ENCODE measurements at regions not wholly inside any gene's neighbourhood (a gene's known extent, or its start where the extent isn't known, plus 50 kb on each side); places are given as distances from the start of the nearest gene placed in this dataset.

DNA sequence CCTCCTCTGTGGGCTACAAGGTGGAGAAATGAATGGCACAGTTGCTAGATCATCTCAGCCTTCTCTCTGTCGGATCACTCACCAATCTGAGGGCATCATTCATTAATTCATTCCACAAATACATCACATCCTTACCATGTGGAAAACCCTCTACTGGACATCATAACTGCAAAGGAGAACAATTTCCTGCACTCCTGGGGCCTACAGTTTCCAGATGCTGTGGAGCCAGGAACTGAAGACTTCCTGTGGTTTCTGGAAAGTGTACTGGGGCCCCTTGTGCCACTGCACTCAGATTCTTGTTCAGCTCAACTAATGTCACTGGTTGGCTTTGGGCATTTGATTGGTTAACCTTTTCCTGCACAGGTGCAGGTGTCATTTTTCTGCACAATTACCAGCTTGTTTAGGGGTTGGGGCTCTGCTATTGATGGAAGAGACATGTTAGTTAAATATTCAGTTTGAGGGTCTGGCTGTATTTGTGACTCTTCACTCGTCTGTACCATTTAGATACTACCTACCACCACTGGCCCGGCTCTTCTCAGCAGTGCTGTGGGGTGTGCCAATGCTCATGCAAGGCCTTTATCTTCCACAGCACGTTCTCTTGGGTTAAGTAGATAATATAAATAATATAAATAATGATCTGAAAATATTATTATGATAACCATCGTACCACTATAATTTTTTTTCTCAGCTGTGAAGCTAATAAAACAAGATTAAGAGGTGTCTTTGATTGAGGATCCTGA, 427.3 kb downstream of the TSN start:
- no peak for DNase-seq

DNA sequence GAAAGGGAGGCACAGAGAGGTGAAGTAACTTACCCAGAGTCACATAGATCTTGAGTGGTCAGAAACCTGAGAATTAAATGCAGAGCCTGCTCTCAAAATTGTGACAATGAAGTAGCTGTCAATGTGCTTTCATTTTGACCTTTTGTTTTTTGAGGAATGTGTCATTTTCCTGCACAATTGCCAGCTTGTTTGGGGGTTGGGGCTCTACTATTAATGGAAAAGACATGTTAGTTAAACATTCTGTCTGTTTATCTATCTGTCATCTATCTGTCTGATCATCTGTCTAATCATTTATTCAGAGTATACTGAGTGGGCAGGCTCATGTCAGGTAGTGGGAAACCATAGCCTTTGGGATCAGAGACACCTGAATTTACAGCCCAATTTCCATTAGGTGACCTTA, 428.4 kb downstream of the TSN start:
- DNase-seq: no peak

DNA sequence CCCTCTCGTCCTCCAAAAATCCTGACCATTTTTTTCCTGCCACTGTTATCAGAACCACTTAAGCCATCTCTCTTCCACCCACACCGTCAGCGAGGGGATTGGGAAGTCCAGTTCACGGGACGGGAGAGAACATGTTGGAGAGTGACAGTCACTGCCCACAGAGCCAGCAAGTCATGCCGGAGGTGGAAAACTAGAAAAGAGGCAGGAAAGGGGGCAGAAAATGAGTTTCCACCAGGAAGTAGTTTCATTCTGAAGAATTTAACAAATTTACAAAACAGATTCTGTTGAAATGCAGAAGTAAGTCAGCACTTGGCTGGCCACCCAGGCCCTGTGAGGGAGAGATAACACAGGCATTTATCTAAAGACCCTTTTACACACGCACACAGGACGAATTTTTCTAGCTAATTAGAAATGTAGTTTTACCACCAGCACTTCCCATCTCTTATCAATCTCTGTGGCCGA, 431.3 kb downstream of the TSN start:
- no peak for DNase-seq

DNA sequence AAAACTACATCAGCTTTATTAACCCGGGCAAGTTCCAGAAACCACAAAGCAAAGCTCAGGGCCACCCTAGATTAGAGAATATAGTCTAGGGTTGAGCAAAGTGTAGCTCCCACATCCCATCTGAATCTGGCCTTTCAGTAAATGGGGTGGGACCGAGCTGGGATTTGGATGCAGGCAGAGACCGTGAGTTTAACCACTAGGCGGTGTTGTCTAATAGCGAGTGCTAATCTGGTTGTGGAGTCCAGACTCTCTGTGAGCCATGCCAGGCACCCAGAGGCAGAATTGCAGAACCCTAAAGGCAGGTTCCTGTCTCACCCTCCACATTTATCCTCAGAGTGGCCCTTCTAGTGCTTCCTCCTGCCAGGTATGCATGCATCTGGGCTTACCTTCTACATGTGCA, 435.9 kb downstream of the TSN start:
- peak; percentile 30 for DNase-seq

DNA sequence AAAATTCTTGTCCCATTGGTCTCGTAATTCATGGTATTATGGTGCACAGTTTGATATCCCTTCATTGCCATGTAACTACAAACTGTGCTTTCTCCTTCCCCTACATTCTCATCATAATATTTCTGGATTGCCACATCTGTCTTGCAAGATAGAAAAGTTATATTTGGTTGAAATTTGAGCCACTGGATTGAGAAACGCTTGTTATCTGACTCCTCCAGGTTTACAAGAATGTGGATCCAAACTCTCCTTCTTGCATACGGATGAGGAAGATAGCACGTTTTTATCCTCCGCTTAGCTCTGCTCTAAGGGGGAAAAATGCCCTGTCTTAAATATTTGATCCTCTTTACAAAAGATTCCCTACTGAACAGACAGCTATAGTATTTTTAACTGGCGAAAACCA, 438.2 kb downstream of the TSN start:
- no peak for DNase-seq

DNA sequence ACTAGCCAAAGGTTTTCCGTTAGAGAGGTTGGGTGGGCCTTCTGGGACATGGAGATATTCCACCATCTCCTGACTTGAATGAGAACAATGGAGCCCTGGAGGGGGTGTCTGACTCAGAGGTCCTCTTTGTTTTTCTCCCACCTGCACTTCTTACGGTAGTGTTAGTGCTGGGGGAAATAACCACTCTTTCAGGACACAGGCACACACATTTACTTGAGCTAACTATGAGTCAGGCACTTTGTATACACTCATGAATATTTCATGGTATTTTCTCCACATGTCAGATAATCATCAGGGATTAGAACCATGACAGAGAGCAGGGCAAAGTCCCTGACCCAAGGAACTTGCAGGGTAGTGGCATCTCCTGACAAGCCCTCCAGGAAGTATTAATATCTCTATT, 439.1 kb downstream of the TSN start:
- DNase-seq: no peak

DNA sequence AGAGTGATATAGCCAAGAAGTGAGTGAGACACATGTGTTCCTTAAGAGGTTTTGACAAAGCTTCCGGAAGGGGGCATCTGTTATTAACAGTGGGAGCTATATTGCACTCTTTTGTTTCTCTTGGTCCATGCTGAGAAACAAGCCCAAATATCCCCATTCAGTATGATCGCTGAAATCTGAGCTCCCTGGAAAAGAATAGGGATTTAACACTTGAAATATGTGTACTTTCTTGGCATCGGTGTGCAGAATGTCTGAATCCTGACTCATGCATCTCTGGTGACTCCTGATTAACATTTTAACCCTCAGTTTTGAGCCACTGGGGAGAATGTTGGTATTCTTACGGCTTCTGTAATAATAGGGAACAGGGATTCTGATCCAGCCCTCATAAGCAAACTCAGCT, 448.1 kb downstream of the TSN start:
- peak; percentile 86 for DNase-seq

DNA sequence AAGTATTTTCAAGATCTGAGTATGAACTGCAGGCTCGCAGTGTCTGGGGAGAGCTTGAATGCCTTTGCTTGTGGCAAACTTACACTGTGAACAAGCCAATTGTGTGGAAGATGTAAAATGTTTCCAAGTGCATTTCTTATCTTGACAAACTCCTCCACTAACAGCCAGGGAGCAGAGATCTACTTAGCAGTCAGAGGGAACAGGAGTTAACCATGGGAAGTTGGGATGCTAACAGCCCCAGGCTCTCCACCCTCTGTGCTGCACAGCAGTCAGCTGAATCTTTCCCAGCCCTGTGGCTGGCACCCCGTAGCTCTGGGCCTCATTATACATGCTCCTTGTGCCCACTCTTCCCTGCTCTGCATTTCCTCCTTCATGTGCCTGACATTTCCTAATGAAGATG, 450.2 kb downstream of the TSN start:
- DNase-seq: peak; percentile 2

DNA sequence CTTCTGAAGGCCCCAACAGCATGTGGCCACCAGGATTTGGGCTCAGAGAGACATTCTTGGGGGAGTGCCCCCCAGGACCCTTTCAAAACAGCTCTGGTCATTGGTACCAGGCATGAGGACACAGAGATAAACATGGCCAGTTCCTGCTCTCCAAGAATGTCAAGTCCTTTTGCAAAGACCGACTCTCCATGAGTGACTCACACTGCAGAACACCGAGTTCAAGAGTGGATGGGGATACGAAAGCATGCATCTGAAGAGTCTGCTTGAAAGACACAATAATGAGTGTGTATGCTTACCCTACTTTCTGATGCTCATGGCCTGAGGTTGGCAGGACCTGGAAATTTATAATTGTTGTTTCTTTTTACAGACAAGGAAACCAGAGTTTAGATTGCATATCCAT, 450.6 kb downstream of the TSN start:
- no peak for DNase-seq

DNA sequence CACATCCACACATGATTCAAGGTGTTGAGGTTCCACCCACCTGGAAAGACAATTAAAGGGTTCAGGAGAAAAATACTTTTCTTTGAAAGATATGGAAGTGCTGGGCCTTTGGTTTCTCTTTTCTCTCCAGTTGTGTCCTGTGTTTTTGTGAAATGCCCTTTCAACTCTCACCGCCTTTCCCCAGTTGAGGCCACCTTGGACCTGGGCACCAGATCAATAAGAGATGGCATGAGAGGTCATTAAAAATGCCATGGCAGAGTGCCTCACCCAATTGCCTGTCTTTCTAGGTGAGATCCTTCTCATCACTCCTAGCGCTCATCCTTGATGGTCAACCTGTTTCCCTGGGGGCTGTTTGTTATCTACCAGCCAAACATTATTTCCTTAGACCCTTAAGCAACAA, 453.9 kb downstream of the TSN start:
- DNase-seq: no peak

DNA sequence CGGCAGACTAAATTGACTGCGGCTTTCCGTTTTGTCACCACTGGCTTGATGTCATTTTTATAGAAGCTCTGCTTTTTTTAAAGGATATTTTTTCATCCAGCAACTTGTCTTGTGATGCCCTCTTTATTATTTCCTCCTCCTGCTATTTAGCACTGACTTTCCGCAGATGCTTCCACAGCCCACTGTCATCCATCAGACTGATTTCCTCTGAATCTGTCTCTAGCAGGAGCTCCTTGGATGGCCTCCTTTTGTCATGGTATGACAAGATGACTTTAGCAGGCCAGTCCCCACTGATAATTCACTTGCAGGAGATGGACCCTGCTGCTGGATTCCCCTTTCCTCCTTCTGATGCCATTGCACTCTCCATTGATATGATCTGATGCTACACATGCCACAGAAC, 454.6 kb downstream of the TSN start:
- no peak for DNase-seq

DNA sequence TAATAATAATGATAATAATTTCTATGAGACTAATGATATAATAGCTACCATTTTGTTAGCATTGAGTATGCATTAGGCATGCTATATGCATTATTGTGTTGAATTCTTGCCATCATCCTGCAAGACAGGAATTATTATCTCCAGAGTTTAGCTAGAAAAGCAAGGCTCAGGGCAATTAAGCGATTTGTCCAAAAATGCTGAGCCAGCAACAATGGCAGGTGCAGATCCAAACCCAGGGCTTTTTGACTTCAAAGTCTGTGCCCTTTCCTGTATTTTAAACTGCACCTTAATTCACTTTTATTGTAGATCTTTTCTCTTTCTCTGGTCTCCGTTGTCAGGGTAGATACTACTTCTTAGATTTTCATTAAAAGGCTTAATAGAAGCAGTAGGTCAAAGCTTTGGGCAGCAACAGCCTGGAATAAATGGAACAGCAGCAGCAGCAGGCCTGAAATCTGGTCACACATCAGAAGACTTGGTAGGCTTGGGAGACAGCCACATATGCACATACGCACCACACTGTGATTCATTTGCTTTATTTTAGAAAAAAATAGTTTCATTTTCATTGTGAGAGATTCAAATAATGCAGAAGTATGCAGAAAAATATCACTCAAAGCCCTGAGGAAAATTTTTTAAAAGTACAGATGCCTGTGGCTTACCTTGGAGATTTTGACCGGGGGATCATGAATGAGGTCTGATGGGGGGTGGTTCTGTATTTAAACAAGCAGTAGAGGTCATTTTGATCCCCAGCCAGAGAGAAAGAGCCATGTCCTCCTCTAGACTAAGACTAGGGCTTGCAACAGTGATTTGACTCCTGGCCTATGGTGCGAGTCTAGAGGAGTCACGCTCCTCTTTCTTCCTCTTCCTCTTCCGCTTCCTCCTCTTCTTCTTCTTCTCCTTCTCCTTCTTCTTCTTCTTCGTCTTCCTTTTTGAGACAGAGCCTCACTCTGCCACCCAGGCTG, 455.7 kb downstream of the TSN start:
- DNase-seq: no peak

DNA sequence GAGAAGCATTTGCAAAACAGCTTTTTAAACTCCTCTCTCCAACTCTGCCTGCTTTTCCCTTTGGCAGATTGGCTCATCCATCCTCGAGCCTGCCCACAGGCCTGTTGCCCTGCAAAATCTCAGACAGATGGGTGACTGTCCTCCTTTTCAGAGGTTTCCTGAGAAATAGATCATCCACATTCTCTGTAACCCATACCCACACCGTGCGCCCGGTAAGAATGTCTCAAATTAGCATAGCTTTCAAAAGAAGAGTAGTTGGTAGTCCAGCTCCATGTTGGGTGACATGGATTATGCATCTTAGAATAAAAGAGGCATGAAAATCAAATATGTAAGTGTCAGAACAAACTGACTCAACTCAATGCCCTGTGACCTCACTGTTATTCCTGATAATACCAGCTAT, 457.9 kb downstream of the TSN start:
- DNase-seq: no peak

DNA sequence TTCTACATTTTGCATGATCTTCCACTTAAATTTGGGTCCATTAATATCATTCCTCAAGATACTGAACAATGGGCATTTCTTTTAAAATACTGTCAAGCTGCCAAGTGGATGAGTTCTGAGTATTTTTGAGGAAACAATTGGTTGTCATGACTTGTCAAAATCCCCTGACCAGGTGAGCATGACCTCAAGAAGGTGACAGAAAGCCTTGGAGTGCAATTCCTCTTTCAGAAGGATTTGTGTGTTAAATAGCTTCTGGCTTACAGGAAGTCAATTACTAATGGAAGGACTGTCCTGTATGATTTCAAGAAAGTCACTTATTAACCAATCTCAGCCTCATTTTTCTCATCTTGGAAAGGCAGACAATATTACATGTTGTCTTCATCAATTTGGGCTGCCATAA, 460.6 kb downstream of the TSN start:
- DNase-seq: no peak

DNA sequence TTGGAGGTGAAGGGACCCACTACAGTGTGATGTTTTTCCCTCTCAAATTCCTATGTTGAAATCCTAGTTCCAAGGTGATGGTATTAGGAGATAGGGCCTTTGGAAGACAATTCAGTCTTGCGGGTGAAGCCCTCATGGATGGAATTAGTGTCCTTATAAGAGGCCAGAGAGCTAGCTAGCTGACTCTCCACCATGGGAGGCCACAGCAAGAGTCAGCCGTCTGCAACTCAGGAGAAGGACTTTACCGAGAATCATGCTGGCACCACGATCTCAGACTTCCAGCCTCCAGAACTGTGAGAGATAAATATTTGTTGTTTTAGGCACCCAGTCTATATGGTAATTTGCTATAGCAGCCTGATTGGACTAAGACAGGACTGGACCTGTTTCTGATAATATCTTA, 461.4 kb downstream of the TSN start:
- no peak for DNase-seq

DNA sequence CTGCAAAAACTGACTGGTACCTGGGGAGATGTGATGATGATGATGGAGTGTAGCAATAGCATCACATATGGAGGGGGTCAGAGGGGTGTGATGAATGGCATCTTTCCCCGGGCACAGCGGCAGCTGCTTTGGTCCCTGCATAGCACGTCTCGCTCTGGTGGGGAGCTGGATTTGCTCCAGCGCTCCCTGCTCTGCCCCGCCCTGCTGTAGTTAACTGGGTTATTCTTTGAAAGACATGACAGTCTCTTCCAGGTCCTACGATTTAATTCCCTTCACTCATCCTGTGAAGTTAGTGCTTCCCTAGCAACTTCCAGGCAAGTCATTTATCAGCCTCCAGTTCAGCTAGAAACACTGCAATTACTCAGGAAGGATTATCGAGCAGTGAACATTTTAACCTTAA, 463.1 kb downstream of the TSN start:
- DNase-seq: no peak

DNA sequence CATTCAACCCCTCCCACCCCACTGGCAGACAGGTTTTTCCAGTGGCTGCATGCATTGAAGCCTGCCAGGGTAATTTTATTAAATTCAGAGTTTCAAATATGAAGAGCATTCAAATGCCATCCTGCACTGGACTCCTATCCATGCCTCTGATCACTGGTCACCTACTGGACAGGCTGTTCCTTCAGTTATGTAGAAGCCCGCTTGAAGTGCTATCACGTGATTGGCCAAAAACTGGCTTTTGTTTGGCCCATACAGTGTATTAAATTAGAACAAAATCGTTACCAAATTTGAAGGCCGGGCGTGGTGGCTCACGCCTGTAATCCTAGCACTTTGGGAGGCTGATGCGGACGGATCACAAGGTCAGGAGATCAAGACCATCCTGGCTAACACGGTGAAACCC, 464.1 kb downstream of the TSN start:
- no peak for DNase-seq

DNA sequence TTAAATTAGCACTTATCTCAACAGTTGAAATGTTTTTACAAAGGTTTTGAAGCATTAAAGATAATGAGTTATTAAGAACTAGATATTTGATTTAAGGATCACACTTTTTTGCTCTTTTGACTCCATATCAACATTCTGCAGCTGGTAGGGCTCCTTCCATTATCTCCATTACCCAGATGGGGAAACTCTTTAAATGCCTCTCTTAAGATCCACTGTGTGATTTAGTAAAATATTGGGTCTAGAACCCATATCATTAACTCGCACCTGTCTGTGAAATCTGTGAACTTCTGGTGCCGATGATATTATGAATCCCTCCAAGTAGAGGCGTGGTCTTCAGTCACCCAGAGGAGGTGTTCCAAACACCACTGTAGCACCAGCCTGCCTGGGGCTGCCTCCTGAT, 466.2 kb downstream of the TSN start:
- no peak for DNase-seq

DNA sequence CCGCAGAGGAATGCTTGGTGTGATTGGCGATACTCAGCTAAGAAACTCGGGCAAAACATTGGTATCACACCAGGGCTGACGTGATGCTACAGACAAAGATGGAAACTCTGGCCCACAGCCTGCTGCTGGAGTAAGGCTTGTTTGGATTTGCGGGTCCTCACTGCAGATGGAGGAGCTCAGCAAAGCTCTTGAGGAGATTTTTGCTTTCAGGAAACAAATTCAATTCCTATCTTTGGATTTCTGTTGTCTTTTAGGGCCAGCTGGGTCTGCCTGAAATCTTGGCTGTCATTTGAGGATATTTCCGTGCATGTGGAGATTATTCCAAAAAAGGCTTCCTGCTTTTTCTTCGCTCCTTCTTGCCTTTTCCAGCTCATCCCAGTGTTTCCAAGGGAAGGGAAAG, 475.8 kb downstream of the TSN start:
- no peak for DNase-seq

DNA sequence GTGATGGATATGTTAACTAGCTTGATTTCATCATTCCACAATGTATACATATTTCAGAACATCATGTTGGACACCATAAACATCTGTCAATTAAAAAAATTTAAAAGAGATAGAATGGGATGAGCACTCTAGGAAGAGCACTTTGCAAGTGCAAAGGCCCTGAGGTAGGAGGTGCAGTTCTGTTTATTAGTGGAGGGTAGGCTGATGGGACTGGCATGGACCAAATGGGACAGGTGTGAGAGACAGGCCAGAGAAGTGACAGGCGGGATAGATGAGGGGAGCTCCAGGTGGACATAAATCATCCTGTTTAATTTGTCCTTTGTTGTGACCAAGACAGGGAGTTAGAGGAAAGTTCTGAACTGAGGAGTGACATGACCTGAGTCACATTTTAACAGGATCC, 477.9 kb downstream of the TSN start:
- DNase-seq: no peak

DNA sequence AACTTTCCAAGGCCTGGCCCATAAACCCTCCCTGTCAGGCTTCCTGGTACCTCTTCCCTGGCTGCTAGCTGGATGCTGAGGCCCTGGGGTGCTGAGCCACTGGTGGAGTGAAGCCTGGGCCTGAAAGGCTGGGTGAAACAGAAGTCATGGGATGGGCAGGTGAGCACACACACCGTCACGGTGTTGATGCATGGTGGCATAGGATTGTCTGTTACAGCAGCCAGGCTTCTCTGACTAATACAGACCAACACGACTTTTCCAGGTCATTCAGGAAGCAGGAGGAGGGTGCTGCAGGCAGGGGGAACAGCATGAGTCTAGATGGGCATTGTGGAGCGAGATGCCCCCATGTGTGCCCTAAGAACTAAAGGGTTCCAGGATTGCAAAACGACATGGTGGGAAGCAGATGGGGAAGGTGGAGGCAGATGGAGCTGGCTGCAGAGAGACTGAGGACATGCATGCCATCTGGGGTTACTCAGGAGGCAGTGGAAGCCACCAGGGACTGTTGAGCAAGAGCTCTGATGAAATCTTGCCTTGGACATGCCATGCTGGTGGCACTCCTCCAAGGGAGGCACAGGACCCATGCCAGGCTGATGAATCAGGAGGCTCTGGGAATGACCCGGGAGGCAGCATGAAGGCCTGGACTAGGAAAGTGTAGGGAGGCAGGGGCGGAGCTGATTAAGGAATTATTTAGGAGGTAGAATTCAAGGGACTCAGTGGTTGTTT, 480.9 kb downstream of the TSN start:
- DNase-seq: peak; percentile 73

DNA sequence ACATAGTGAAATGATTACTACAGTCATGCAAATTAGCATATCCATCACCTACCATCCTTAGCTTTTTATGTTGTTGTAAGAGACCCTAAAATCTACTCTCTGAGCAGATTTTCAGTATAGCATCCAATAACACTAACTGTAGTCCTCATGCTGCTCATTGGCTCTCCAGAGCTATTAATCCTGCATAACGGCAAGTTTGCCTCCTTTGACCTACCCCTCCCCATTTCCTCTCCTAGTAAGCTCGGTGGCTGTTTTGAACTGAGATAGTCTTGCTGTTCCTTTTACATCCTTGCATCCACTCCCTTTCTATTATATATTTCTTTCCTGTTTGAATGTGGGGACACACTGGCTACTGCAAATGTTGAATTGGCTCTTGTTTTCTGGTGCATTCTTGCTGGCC, 481.5 kb downstream of the TSN start:
- no peak for DNase-seq

DNA sequence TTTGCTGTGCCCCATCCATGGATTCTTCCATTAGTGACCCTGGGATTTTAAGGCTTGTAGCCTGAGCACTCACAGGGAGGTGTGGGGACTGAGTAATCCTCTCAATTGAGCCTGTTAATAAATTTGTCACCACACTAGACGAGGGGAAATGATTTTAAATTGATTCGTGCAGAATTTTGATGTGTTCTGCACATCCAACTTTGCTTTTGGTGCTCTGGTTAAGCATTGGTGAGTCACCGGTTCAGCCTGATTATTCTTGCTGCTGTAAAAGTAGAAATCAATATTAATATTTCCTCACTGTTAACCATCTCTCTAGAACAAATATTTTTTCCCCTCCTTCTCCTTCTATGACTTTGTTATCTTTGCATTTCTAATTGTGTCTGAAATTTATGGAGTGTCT, 482.0 kb downstream of the TSN start:
- DNase-seq: no peak
